GM19238 (cell line): ENCODE measurements at regions not wholly inside any gene's neighbourhood (a gene's known extent, or its start where the extent isn't known, plus 50 kb on each side); places are given as distances from the start of the nearest gene placed in this dataset.

Source experiments
- DNase-seq: peaks from one replicate; pipeline ENCODE4 v3.0.0; 2011; ENCODE audit warnings: low spot score; ENCODE audit not compliant: insufficient read length

GRCh38 chr22:22094921-22095320 lies 112.3 kb upstream of the TOP3B start:
- no peak for DNase-seq

GRCh38 chr22:22094514-22094913 lies 111.9 kb upstream of the TOP3B start:
- DNase-seq: no peak

- DNase-seq: no peak
These were observed 111.2 kb upstream of the TOP3B start for GRCh38 chr22:22093743-22094142.

DNA sequence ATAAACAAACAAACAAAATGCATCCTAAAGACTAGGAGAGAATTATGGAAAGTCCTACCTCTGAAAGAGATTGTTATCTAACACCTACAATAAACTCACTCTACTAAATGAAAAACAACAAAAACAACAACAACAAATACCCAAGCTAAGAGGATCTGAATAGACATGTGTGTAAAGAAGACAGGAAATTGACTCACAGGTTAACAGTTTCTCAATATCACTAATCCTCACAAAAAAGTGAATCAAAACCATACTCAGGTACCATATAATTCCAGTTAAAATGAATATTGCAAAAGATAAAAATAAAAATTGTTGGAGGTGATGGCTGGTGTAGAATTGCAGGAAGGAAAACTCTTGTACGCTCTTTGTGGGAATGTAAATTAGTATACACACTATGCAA lies 110.4 kb upstream of the TOP3B start:
- no peak for DNase-seq

DNA sequence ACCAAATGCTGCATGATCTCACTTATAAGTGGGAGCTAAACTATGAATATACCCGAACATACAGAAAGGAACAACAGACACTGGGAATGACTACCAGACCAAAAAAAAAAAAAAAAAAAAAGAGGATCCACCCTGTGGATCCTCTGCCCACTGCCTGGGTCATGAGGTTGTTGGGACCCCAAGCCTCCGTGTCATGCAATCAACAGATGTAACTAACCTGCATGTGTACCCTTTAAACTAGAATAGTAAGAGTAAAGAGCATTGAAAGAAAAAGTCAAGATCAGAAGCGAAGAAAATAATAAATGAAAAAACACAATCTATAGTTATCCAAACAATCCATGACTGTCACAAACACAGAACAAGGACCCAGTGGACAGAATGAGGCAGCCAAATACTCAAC lies 109.5 kb upstream of the TOP3B start:
- DNase-seq: no peak

- DNase-seq: no peak
These were observed 108.9 kb upstream of the TOP3B start for GRCh38 chr22:22091400-22091878.

DNA sequence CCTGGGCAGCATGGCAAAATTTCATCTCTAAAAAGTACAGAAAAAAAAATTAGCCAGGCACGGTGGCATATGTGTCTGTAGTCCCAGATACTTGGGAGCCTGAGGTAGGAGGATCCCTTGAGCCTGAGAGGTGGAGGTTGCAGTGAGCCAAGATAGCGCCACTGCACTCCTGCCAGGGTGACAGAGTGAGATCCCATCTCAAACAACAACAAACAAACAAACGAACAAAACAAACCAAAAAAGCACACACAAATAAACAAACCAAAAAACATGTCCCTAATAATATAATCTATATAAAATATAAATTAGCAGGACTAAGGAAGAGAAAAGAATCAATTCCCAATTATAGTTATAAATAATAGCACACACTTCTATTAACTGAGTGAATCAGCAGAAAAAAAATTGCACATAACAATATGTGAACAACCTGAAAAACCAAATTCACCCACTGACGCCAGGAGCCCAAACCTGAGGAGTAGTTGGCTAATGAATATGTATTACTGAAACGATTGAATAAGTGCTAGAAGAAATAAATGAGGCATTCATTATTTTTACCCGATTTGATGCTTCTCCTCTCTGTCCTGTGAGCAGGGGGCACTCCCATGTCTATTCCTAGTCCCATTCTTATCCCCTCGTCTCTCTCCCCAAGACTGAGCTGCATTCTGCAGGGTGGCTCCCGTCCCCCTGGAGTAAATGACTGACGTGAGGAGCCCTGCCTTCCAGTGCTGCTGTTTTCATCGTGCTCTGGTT lies 108.2 kb upstream of the TOP3B start:
- DNase-seq: no peak

GRCh38 chr22:22089459-22090308 lies 107.1 kb upstream of the TOP3B start:
- no peak for DNase-seq

DNA sequence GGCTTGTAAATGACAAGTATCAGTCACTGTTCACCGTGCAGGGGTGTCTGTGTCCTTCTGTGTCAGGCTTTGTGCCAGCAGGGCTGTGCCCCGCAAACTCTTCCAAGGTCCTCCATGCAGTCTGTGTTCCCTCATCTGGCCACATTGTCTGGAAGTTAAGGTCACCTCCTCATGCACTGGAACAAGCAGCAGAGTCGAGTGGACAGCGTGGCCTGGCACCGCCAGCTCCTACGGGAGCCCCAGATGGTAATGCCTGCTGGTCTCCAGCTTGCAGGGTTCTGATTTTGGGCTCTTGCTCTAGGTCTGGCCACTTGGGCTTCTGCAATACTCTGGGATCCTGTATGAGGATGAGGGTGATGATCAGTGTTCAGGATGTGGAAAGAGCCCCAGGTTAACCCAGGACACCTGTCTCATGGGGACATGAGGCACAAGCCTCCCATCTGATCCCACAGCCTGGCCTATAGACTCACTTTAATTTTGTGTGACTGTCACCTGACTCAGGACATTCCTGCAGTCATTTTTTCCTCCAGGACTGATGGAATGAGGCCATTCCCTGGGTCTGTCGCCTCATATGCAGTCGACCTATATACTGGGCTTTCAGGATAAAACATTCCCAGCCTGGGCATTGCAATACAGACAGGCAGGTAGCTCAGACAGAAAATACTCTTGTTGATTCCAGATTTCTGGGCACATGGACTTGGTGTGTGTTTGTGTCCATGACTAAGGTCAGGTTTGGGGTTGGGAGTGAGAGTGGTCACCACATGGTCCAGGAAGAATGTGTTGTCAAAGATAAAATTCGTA lies 106.3 kb upstream of the TOP3B start:
- DNase-seq: no peak

GRCh38 chr22:22087854-22088657 lies 105.5 kb upstream of the TOP3B start:
- DNase-seq: no peak

DNA sequence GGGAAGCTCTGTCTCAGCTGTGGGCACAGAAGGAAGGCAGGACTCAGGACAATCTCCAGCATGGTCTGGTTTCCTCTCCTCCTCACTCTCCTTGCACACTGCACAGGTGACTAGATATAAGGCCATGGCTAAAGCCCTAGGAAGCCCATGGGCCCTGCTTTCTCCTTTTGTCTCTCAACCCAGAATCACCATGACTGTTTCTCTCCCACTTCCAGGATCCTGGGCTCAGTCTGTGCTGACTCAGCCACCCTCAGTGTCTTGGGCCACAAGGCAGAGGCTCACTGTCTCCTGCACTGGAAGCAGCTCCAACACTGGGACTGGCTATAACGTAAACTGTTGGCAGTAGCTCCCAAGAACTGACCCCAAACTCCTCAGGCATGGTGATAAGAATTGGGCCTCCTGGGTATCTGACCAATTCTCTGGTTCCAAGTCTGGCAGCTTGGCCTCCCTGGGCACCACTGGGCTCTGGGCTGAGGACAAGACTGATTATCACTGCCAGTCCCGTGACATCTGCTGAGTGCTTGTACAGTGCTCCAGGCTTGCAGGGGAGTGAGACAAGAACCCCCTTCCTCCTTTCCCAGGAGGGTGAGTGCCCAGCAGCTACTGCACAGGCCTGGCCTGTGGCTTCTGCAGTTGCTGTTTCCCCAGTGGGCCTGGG lies 104.0 kb upstream of the TOP3B start:
- no peak for DNase-seq

- DNase-seq: no peak
These were observed 103.3 kb upstream of the TOP3B start for GRCh38 chr22:22085702-22086500.

DNA sequence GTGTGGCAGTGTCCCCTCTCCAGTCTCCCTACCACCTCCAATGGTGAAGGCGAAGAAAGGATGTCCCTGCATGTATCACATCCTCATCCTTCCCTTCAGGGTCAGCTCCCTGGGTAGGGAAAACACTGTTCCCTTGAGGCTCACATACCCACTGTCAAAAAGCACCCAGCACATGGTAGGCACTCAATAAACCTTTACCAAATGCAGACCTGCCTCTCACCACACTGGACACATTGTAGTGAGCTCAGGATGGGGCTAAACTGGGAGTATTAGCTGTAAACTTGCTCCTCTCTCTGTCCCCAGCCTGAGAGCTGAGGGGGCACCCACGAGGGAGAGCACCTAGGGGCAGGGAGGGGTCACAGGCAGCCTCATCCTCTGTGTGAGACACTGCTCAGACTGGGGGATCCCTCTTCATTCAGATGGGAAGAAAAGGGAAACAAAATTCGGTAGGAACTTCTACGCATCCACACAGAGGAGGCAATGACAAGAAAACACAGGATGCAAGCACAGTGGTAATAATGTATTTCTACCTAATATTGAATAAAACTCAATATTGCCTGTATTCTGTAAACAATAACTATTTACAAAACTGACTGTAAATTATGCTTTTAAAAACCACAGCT lies 101.6 kb upstream of the TOP3B start:
- no peak for DNase-seq

- no peak for DNase-seq
These were observed 100.4 kb upstream of the TOP3B start for GRCh38 chr22:22082960-22083359.

GRCh38 chr22:22082229-22082835 lies 99.7 kb upstream of the TOP3B start:
- no peak for DNase-seq

DNA sequence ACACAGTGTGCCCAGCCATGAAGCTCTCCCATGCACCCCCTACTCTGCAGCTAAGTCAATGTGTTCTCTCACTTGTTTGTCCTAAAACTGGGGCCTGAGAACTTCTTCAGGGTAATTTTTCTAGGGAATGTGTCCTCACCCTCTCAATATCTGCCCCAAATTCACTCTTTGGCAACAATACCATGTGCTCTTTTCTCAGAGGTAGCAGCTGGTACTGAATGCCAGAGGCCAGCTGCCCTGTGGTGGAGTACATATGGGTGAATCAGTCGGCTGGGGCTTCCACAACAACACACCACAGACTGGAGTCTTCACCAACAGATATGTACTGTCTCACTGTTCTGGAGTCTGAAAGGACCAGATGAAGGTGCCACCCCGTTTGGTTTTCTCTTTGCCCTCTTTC lies 97.7 kb upstream of the TOP3B start:
- no peak for DNase-seq

DNA sequence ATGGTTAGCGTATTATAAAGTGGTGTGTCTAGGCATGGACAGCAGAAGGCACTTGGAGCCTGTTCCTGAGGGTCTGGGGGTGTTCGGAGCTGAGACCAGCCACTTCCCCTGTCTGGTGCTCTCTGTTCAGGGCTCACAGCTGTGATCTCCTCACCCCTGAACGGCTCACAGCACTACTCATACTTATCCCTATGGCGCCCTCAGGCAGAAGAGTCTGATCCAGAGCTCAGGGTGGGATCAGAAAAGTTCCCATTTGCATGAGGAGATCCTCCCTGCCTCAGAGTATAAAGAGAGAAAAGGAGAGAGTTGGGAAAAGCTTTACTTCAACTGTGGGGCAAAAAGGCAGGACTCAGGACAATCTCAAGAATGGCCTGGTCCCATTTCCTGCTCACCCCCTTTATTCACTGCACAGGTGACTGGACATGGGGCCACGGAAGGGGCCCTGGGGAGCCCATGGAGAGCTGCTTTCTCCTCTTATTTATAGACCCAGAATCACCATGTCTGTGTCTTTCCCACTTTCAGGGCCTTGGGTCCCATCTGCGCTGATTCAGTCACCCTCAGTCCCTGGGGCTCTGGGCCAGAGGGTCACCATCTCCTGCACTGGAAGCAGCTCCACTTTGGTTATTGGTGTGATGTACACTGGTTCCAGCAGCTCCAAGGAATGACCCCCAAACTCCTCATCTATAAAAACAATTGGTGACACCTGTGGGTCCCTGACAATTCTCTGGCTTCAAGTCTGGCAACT lies 97.0 kb upstream of the TOP3B start:
- no peak for DNase-seq

GRCh38 chr22:22078329-22078728 lies 95.7 kb upstream of the TOP3B start:
- no peak for DNase-seq
